ENCODE measurements at regions not wholly inside any gene's neighbourhood (a gene's known extent, or its start where the extent isn't known, plus 50 kb on each side); places are given as distances from the start of the nearest gene placed in this dataset.

GRCh38 chr1:109816175-109816811 is 52.6 kb upstream of the EPS8L3 start:
- TF ChIP-seq, protein P1, sequence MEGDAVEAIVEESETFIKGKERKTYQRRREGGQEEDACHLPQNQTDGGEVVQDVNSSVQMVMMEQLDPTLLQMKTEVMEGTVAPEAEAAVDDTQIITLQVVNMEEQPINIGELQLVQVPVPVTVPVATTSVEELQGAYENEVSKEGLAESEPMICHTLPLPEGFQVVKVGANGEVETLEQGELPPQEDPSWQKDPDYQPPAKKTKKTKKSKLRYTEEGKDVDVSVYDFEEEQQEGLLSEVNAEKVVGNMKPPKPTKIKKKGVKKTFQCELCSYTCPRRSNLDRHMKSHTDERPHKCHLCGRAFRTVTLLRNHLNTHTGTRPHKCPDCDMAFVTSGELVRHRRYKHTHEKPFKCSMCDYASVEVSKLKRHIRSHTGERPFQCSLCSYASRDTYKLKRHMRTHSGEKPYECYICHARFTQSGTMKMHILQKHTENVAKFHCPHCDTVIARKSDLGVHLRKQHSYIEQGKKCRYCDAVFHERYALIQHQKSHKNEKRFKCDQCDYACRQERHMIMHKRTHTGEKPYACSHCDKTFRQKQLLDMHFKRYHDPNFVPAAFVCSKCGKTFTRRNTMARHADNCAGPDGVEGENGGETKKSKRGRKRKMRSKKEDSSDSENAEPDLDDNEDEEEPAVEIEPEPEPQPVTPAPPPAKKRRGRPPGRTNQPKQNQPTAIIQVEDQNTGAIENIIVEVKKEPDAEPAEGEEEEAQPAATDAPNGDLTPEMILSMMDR (IDR thresholded peaks at IDR 0.05) = no peak
- no peak for TF ChIP-seq POLR2A (IDR thresholded peaks at IDR 0.05)

All from right lobe of liver (tissue), 4 donors.